Cerebellar nuclear complex (tissue), 1 donor: ENCODE measurements at regions not wholly inside any gene's neighbourhood (a gene's known extent, or its start where the extent isn't known, plus 50 kb on each side); places are given as distances from the start of the nearest gene placed in this dataset.

Experiments
- DNase-seq, 2 experiments: peaks; one replicate each; lab custom pipeline; 2025; lab: John Stamatoyannopoulos, UW

- DNase-seq, result no peak
Observed at GRCh38 chr3:16658004-16658924, 53.0 kb upstream of the DAZL start.

DNA sequence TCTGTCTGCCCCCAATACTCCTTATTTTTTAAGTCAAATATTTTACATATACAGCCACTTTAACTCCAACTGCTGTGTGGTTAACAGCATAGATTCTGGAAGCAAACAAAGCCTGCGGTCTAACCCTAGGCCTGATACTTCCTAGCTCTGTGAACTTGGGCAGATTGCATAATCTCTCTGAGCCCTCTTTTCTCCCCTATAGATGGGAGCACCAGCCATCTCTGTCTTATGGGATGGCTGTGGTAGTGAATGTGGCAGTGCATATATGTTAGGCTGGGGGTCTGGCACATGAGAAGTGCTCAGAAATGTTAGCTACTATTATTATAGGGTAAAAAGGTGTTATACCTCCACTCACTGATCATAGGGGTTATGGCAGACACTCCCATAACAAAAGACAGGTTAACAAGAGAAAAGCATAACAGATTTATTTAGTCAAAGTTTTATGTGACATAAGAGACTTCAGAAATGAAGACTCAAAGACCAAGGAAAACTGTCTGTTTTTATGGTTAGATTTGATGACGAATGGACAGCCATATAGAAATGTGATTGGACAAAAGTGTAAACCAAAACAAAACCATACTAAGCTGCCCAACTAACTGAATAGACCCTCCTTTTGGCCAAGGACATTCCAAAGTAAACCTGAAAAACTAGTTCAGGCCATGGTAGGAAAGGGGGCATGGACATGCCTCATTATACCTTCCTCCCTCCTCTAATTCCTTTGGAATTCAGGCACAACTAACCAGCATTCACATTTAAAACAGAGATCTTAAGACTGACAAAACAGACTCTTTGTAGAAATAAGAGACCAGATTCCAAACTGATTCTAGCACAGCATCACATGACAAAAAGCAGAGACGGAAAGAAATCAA is 53.9 kb upstream of the DAZL start:
- no peak for DNase-seq

DNA sequence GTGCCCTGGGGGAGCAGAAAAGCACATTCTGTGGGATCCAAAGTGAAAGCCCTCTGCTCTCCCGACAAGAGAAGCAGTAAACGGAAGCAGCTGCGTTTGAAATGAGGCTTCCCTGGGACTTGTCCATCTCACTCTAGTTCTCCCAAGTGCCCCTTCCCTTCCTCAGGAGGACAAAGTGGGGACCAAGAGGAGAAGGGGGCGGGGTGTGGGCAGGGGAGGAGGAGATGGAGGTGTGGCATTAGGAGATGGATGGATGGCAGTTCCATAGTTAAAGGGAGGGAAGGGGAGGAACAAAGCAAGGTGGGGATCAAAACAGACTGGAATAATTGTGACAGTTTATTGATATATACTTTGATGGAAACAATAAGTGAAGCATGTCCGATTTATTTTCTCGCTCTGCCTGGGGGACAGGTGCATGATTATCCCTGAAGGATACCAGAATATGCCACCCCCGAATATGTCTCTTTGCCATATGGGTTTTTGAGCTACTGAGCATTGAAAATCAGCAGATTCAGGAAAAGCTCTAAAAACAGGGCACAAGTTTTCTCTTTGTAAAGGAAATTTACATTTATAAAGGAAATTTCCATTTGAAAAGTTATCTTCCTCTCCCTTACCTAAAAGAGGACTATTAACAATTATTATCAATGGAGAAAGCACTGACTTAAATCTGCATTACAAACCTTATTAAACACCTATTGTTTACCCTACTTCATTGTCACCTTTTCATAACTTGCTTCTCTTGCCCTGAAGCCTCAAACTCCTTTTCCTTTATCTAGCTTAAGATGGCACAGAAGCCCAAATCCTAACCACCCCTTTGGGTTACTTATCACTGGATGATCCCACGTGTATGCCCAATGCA is 58.9 kb upstream of the DAZL start:
- DNase-seq, result no peak

DNA sequence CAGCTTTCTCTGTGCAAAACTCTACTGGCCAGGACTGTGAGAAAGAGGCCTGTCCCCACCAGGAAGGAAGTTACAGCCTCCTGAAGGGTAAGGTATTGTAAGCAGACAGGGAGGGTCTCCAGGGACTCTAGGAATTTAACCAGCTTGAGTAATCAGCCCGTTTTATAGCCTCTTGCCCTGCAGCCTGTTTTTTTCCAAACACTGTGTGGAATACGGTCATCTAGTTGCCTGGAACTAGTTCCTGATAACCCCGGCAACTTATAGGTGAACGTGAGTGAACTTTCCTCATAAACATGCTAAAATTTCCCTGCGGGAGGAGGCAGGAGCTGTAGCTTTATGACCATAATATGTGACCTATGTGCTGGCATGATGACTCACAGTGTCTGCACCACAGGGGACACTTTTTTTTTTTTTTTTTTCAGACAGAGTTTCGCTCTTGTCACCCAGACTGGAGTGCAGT is 60.1 kb upstream of the DAZL start:
- DNase-seq, result no peak

DNA sequence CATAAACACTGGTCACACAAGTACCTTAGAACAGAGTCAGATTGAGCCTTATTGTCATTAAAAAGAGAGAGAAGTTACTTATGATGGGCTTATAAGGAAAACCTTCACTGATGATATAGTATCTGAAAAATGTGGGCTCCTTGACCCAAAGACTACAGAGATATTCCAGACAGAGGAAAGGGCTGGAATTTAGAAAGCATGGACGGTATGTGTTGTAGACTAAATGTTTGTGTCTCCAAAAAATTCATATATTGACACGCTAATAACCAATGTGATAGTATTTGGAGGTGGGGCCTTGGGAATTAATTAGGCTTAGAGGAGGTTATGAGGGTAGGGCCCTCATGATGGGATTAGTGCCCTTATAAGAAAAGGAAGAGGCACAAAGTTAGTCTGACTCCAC is 61.0 kb upstream of the DAZL start:
- DNase-seq, result no peak

DNA sequence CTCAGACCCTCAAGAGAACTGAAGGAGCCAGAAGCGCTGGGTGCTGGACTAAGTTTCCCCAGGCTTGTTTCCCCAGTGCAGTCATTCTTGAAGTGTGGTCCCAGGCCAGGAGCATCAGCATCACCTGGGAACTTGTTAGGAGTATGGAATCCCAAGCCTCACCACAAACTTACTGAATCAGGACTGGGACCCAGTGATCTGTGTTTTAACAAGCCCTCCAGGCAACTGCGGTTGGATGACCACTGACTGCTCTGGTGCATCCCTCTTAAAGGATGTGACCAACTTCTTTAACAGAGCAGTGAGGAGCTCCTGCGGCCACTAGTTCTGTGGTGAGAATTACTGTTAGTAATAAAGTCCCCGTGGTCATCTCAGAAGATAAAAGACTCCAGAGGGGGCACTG is 62.4 kb upstream of the DAZL start:
- DNase-seq, result no peak

GRCh38 chr3:16668776-16669545 is 63.7 kb upstream of the DAZL start:
- DNase-seq, result no peak

GRCh38 chr3:16670191-16670590 is 65.0 kb upstream of the DAZL start:
- no peak for DNase-seq

GRCh38 chr3:16671690-16672089 is 66.5 kb upstream of the DAZL start:
- no peak for DNase-seq

DNA sequence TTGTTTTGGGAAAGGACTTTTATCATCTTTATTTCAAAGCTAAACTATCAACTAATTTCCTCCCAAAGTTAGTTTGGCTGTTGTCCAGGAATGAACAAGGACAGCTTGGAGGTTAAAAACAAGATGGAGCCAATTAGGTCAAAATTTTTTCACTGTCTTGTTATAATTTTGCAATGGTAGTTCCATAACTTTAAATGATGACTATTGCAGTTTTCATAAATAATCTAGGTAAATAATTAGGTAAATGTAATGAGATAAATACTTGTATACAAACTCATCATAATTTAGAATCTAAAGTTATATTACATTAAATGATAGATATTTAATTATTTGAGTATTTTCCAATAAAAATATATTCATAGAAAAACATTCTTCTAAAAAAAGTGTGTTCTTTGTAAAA is 68.3 kb upstream of the DAZL start:
- DNase-seq, result no peak

GRCh38 chr3:16675805-16676204 is 70.6 kb upstream of the DAZL start:
- no peak for DNase-seq

- DNase-seq, result no peak
Observed at GRCh38 chr3:16686679-16687078, 81.5 kb upstream of the DAZL start.

DNA sequence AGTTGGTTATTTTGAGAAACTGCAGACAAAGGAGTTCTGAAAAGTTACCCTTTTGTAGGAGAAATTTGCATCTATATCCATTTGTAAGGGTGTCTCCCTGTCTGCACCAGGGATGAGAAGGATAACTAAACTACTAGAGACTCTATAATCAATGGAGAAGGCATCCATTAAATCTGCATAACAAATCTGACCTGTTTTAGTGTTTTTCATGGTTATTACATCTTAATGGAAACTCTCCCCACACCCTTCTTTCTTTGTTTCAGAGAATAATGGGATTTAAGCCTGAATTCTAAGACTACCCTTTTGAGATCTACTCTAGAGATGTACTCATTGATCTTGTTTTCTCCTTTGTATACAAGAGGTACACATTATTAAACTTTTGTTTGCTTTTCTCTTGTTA is 82.0 kb upstream of the DAZL start:
- DNase-seq, result no peak

- DNase-seq, result no peak
Observed at GRCh38 chr3:16692486-16693344, 87.5 kb upstream of the DAZL start.

- no peak for DNase-seq
Observed at GRCh38 chr3:16693820-16694219, 88.6 kb upstream of the DAZL start.

DNA sequence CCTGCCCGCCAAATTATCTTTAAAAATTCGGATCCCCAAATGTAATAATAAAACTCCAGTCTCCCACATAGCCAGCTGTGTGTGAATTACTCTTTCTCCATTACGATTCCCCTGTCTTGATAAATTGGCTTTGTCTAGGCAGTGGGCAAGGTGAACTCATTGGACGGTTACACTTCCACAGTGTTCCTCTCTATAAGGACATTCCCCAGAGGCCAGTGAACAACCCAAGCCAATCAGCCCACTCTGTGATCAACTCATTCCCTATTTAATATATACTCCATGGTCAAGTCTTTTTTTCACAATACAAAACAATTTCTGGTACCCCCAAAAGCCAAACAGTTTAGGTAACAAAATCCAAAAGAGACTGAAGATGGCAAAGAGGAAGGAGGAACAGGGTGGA is 90.5 kb upstream of the DAZL start:
- no peak for DNase-seq

DNA sequence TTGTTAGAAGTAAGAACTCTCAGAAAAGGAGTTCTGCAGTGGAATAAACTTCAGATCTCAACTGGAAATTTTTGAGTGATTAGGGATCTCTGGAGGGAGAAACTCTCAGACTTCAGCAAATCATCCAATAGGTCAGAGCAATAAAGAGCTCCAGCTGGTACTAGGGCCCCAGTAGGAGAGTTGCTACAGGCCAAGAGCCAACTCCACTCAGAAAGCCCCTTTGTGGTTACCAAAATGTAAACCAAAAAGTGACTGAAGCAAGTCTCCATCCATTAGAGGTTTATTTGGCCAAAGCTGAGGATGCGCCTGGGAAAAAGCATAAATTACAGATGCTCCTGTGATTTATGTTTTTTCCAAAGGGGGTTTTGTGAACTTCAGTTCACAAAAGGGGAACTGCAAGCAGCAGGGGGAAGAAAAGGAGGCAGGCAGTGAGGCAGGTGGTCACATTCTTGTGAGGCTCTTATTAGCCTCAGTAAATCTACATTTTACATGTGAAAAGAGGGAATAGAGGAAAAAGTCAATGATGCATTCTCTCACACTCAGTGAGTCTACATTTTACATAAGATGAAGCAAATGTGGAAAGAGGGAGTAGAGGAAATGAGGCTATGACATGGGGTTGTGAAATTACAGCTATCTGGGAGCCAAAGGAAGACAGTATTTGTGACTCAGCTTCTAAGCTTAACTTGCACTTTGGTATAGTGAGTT is 92.4 kb upstream of the DAZL start:
- no peak for DNase-seq

GRCh38 chr3:16700651-16701050 is 95.4 kb upstream of the DAZL start:
- DNase-seq, result no peak

GRCh38 chr3:16704941-16705340 is 99.7 kb upstream of the DAZL start:
- DNase-seq, result no peak

DNA sequence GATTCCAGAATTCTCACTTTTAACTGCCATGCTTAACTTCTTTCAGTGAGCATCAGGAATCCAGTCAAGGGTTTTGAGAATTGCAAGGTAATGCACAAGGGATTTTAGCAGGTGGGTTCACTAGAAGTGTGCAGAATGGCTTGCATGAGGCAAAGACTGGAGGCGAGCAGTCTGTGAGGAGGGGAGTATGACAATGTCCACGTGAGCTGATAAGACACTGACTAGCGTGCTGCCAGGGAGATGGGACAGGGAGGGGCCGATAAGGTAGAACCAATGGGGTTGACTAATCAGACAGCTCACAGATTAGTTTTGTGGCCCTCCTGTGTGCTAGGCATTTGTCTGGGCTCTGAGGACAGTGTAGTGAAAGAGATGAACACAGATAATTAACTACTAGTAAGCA is 102.0 kb upstream of the DAZL start:
- DNase-seq, result no peak
